ENCODE measurements at regions not wholly inside any gene's neighbourhood (a gene's known extent, or its start where the extent isn't known, plus 50 kb on each side); places are given as distances from the start of the nearest gene placed in this dataset.

GRCh38 chr1:2854151-2854550, 52.7 kb upstream of the TTC34 start:
- TF ChIP-seq EZH2 (IDR thresholded peaks at IDR 0.05; ENCODE audit: borderline replicate concordance, insufficient read depth, low read depth, low read length, poor library complexity, severe bottlenecking) (no peak), CTCF (IDR thresholded peaks at IDR 0.05) (no peak)
